Fibroblast of pulmonary artery (primary cell): ENCODE measurements at regions not wholly inside any gene's neighbourhood (a gene's known extent, or its start where the extent isn't known, plus 50 kb on each side); places are given as distances from the start of the nearest gene placed in this dataset.

Experiments
- DNase-seq: peaks from one replicate; pipeline ENCODE4 v3.0.0-alpha.2; 2010; ENCODE audit warnings: low read depth
- H3K4me3 ChIP-seq: replicated peaks from 2 replicates; pipeline ENCODE4 v1.5.1; 2011; ENCODE audit warnings: low read depth, mild to moderate bottlenecking, control low read depth, low read length, moderate library complexity
- CTCF ChIP-seq: IDR thresholded peaks from 2 replicates; pipeline ENCODE4 v1.5.1; 2011; ENCODE audit warnings: mild to moderate bottlenecking, control low read depth, low read length, inconsistent platforms; ENCODE audit errors: missing control alignments

- H3K4me3 ChIP-seq = no peak overlapping the region
- DNase-seq = no peak
- no peak for TF ChIP-seq CTCF
These were observed 245.7 kb upstream of the FOXK1 start for GRCh38 chr7:4436361-4436895.

- no peak overlapping the region for H3K4me3 ChIP-seq
- no peak for TF ChIP-seq CTCF
- DNase-seq = no peak
These were observed 245.2 kb upstream of the FOXK1 start for GRCh38 chr7:4436936-4437335.

GRCh38 chr7:4437916-4438315 is 244.2 kb upstream of the FOXK1 start:
- no peak for DNase-seq
- TF ChIP-seq CTCF = no peak
- no peak overlapping the region for H3K4me3 ChIP-seq

- H3K4me3 ChIP-seq = no peak overlapping the region
- TF ChIP-seq CTCF = no peak
These were observed 243.3 kb upstream of the FOXK1 start for GRCh38 chr7:4438723-4439245.

GRCh38 chr7:4439444-4439843 is 242.7 kb upstream of the FOXK1 start:
- TF ChIP-seq CTCF = no peak
- DNase-seq = no peak
- H3K4me3 ChIP-seq = no peak overlapping the region

More at GRCh38 chr7:4438723-4439245, 243.3 kb upstream of the FOXK1 start:
- no peak for DNase-seq

- no peak for TF ChIP-seq CTCF
- DNase-seq = no peak
- H3K4me3 ChIP-seq = no peak overlapping the region
These were observed 238.0 kb upstream of the FOXK1 start for GRCh38 chr7:4444106-4444505.

GRCh38 chr7:4445777-4446176 is 236.3 kb upstream of the FOXK1 start:
- no peak overlapping the region for H3K4me3 ChIP-seq
- no peak for DNase-seq
- no peak for TF ChIP-seq CTCF
